Cerebellar nuclear complex (tissue), 1 donor: ENCODE measurements at regions not wholly inside any gene's neighbourhood (a gene's known extent, or its start where the extent isn't known, plus 50 kb on each side); places are given as distances from the start of the nearest gene placed in this dataset.
"Not testable (repeated sequence)": the region's sequence is repeated elsewhere in the genome, so short reads cannot be mapped to it uniquely, and the experiment has no call there.

Experiments
- DNase-seq, 2 experiments: peaks; one replicate each; lab custom pipeline; 2025; lab: John Stamatoyannopoulos, UW

DNA sequence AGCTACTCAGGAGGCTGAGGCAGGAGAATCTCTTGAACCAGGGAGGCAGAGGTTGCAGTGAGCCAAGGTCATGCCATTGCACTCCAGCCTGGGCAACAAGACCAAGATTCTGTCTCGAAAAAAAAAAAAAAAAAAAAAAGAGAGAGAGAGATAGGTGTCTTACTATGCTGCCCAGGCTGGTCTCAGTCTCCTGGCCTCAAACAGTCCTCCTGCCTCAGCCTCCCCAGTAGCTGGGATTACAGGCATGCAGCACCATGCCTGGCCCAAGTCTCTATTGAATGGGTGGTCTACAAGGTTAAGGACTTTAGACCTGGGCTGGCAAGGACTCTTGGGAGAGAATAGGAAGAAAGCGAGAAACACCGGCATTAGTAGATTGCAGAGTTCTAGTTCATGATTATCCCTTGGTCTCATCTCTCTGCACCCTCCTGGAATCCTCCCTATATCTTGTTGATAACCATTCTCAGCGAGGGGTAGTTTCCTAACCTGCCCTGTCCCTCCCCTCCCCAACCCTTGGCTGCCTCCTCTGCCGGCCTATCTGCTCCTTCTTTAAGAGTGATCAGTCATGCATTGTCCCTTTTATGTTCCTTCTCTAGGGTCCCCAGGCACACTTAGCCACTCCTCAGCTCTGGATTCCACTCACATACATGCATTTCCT lies 128.1 kb upstream of the MAP1LC3B2 start:
- DNase-seq = no peak

DNA sequence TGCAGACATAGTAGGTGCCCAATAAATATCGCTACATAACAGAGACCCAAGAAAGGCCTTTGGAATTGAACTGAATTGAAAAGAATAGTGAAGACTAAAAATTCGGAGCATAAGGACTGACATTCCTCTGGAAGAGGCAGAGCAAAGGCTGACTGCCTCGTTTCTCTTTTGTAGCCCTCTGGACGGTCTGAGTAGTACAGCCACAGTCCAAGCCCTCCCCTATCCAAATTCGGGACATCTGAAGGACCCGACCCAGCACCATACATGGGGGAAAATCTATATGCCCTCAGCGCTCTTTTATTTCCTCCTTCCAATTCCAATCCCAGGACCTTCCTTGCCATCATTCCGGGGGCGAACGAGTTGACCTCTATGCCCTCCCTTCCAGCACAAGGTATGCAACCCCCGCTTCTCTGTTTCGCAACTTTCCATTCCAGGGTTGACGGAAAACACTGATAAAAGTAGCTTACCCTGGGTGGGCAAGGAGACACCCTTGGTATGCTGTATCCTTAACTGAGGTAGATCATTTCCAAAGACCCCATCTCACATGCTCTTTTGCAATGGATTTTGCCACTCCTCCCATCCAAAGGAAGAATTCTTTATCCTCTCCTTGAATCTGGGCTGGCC lies 127.4 kb upstream of the MAP1LC3B2 start:
- DNase-seq = no peak

DNA sequence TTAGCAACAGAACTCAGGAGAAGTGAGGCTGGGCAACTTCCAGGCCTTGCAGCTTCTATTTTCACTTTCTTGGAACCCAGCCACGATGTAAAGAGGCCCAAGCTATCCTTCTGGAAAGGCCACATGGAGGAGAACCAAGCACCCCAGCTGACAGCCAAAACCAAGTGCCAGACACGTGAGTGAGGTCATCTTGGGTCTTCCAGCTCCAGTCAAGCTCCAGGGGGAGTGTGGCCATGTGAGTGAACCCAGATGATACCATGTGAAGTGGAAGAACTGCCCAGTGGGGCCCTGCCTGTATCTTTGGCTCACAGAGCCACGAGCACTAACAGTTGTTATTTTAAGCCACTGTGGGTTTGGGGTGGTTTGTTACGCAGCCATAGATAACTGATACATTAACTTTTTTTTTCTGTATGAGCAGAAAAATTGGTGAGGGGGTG lies 126.8 kb upstream of the MAP1LC3B2 start:
- no peak for DNase-seq

DNA sequence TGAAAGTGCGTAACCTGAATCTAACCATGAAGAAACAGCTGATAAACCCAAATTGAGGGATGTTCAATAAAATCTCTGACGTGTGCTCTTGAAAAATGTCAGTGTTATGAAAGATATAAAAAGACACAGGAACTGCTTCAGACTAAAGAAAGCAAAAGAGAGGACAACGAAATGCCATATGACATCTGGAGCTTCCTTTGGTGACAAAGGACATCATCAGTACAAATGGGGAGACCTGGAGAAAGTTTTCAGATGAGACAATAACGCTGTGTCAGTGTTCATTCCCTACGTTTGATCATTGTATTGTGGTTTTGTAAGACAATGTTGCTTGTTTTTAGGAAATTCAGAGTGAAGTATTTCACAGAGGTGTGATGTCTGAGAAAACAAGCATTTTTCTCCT lies 125.9 kb upstream of the MAP1LC3B2 start:
- DNase-seq = no peak

DNA sequence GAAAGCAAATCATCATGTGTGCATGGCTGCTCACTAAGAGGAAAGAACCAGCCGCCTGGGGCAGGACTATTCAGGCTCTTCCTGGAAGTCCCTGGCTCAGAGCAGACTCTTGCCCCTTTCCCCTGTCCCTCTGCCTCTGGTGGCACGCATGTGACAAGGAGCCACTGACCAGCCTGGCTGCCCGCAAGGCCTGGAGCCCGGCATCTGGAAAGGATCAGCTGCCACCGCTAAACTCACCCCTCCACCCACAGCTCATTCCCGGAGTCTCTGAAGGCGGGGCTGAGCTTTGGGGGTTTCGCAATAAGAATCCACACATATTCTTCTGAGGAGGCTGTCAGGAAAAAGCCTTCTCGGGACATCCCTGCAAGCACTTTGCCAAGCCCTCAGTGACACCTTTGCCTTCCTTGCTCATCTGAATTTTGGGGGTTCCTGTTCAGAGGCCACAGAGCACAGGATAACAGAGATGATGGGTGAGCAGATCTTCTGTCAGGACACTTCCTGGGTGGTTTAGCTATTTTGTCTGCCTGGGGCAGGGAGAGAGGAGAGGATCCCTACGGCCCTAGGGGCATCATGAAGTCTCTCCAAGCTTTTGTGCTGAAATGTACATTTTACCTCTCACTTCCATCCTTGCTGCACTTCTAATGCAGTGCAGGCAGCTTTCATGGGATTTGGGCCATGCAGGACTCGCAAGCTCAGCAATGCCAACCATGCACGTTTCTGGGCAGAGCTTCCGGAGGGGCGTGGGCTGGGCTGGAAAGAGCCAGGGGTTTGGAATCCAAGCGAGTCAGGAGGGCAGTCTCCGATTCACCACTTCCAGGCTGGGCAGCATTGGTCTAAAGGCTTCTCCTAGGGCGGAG lies 124.8 kb upstream of the MAP1LC3B2 start:
- DNase-seq = no peak

DNA sequence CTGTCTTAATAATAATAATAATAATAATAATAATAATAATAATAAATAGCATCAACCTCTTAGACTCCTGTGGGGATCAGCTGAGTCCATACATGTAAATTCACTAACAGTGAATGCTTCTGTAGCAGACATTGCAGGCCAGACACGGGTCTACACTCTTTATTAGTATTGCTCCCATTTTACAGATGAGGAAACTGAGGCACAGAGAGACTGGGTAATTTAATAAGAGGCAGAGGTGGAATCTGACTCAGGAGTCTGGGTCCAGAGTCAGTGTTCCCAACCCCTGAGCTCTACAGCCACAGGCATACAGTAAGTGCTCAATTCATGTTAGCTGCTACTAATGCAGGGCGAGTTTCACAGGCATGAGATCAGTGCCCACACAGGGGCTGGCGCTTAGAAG lies 123.2 kb upstream of the MAP1LC3B2 start:
- DNase-seq = no peak

DNA sequence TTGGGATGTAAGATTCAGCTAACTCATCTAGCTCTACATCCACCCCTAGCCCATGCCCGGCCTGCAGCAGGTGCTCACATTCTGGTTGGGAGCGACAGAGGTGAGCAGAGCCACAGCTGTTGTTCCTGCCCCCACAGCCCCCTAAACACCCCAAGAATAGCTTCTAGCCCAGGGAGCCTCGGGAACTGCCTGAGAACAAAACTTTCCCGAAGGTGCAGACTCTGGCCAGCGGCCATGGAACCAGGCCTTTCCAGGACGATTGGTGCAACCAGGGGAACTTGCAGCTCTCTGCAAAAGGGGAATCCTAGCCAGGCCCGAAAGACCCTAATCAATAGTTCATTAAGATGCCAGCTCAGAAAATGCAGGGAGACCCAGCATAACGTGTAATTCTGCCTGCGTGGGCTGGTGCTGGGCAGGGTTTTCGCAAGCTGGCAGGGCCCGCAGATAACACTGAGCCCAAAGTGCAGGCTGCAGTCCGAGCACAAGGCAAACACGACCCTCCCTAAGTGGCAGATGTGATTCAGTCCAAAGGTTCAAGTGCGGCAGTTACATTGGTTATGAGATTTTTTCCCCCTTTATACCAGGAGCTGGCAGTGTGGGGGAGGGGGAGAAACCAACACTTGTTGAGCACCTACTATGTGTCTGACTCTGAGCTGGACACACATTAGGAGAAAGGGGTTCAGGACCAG lies 122.5 kb upstream of the MAP1LC3B2 start:
- DNase-seq = no peak

DNA sequence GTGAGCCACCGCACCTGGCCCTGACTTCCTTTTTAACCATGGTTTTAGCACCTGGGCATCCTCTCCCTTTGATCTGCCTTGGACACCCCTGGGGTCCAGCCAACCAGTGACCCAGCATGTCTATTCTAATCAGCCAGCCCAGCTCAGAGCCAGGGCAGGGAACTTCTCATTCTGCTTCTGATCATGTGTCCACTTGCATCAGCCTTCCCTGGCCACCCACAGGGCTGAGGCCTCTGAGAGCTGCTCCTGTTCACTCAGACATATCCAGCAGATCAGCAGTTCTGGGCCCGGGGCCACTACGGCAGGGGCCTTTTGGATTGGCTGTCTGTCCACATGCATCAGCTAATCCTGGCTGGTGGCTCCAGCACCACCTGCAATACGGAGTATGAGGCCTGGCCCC lies 117.9 kb upstream of the MAP1LC3B2 start:
- DNase-seq = no peak

DNA sequence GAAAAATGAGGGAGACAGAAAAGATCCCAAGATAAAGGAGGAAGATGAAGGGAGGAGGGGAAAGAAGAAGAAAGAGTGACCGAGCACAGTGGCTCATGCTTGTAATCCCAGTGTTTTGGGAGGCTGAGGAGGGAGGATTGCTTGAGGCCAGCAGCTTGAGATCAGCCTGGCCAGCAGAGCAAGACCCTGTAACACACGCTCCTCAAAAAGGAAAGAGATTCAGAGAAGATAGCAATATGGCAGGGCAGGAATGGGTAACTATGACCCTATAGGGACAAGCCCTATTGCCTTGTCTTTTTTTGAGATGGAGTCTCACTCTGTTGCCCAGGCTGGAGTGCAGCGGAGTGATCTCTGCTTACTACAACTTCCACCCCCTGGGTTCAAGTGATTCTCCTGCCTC lies 116.9 kb upstream of the MAP1LC3B2 start:
- DNase-seq = no peak

DNA sequence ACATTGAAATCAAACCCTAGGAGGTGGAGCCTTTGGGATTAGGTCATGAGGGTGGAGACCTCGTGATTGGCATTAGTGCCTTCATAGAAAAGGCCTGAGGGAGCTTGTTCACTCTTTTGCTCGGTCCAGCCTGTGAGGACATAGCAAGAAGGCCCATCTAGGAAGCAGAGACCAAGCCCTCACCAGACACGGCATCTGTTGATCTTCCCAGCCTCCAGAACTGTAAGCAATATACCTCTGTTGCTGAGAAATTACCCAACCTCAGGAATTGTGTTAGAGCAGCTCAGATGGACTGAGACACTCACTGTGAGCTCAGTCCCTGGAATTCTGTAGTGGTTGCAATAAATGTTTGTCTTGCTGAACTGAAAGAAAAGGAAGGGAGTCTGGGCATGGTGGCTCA lies 116.2 kb upstream of the MAP1LC3B2 start:
- no peak for DNase-seq

DNA sequence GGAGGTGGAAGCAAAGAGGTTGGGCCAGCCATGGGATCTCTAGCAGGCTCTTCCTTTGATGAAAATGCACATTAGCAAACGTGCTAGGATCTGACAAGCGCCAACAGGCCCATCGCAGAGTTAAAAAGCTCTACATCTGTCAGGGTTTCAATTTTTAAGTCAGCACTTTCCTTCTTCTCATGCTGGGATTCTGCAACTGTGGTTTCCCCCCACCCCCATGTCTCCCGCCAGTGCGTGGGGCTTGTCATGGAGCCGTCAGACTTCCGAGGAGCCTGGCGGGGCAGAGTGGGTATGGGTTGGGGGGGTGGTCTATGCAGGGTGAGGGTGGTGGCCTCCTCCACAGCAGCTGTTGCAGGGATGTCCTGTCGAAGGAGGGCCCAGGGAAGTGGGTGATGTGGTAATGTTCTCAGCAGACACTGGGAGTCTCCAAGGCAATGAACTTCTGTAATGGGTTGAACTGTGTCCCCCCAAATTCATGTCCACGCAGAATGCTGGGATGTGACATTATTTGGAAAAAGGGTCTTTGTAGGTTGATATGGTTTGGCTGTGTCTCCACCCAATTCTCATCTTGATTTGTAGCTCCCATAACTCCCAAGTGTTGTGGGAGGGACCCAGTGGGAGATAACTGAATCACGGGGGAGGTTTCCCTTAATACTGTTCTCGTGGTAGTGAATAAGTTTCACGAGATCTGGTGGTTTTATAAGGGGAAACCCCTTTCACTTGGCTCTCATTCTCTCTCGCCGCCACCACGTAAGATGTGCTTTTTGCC lies 115.2 kb upstream of the MAP1LC3B2 start:
- DNase-seq = no peak

DNA sequence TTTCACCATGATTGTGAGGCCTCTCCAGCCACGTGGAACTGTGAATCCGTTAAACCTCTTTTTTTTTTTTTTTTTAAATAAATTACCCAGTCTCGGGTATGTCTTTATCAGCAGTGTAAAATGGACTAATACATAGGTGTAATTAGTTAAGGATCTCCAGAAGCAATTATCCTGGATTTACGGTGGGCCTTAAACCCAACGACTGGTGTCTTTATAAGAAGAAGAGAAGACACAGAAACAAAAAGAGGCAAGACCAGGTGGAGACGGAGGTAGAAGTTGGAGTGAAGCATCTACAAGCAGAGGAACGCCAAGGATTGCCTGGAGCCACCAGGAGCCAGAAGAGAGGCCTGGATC lies 114.6 kb upstream of the MAP1LC3B2 start:
- DNase-seq = no peak

DNA sequence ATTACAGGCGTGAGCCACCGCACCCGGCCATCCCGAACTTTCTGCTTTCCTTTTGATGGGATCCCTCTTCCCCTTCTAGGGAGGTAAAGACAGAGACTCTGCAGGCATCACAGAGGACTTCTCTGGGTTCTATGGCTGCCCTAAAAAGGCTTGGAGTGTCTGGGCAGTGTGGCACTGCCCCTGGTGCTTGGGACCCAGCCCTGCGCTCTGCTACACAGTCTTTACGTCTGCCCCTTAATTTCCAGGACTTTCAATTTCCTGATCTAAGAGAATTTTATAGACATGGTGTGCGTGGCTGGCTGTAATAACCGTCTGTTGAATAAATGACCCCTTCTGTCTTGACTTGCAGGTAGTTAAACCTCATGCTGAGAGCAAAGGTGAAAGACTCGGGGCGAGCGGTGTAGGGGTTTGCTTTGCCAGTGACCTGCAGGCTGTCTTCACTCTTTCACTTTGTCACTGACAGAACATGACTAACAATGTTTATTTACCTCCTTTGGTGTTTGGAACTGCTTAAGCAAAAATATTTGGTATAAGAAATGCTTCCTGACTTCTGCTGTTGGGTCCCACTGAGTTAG lies 110.9 kb upstream of the MAP1LC3B2 start:
- DNase-seq = no peak

DNA sequence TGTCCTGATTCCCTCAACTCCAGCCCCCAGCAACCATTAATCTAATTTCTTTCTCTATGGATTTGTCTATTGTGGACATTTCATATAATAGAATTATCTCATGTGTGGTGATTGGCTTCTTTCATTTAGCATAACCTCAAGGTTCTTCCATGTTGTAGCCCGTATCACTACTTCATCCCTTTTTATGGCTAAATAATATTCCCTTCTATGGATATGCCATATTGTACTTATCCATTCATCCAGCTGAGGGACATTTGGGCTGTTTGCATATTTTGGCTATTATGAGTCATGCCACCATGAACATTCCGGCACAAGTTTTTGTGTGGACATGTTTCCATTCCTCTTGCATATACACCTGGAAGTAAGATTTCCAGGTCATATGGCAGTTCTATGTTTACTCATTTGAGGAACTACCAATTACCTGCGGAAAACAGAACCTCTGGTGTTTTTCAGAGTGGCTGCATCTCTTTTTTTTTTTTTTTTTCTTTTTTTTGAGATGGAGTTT lies 108.7 kb upstream of the MAP1LC3B2 start:
- DNase-seq = no peak

DNA sequence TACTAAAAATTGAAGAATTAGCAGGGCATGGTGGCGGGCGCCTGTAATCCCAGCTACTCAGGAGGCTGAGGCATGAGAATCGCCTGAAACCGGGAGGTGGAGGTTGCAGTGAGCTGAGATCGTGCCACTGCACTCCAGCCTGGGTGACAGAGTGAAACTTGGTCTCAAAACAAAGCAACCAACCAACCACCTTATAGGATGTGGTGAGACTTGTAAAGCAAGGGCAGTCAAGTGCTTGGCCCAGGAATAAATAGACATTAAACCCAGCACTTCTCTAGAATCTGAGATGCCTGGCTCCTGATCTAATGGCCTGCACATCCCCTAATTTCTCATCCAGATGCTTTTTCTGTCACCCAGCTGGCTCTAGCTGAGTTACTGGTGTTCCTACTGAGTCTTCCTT lies 106.2 kb upstream of the MAP1LC3B2 start:
- not testable (repeated sequence) for DNase-seq

DNA sequence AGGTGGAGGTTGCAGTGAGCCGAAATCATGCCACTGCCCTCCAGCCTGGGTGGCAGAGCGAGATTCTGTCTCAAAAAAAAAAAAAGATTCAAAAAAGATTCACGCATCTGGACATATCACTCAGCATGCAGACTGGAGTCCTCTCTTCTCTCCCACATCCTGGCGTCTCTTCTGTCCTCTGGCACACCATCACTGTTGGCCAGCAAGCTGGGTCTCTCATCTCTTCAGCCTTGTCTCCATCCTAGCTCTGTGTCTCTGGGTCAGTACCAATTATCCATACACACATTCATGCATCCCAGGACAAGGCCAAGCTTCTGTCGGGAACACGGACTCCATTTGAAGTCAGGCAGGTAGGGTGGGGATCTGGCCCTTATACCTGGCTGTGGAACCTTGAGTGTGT lies 105.5 kb upstream of the MAP1LC3B2 start:
- DNase-seq = no peak

DNA sequence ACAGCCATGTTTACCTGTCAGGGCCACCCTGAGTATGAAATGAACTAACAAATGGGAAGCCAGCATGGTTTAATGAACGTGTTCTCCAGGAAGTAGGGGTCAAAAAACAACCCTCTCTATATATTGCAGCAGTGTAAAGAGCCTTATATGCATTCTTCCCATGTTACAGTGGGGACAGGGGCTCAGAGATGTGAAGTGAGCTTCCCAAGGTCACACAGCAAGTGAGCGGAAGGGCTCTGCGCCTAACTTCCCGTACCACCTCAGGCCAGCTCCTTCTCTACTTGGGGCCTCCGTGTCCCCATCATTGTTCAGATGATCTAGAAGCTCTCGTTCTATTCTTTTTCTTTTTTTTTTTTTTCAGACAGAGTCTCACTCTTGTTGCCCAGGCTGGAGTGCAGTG lies 105.1 kb upstream of the MAP1LC3B2 start:
- no peak for DNase-seq

DNA sequence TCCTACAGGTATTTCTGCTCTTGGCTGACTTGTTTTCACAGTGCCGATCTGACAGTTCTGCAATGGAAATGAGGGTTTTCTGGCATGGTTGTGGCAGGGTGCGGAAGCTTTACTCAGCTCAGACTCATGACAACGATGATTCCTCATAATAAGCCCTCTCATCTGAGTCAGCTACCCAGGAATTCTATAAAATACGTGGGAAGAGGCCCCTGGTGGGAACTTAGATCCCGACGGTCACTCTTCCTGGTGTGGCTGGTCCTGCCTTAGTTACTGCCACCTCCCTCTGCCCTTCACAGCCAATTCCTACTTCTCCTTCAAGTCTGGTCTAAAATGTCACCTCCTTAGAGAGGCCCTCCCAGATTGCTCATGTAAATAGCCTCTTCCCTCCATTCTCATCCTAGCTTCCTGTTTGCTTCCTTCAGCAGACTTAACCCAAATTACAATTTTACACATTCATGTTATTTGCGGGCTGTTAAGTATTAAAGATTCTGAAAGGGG lies 104.2 kb upstream of the MAP1LC3B2 start:
- DNase-seq = no peak

DNA sequence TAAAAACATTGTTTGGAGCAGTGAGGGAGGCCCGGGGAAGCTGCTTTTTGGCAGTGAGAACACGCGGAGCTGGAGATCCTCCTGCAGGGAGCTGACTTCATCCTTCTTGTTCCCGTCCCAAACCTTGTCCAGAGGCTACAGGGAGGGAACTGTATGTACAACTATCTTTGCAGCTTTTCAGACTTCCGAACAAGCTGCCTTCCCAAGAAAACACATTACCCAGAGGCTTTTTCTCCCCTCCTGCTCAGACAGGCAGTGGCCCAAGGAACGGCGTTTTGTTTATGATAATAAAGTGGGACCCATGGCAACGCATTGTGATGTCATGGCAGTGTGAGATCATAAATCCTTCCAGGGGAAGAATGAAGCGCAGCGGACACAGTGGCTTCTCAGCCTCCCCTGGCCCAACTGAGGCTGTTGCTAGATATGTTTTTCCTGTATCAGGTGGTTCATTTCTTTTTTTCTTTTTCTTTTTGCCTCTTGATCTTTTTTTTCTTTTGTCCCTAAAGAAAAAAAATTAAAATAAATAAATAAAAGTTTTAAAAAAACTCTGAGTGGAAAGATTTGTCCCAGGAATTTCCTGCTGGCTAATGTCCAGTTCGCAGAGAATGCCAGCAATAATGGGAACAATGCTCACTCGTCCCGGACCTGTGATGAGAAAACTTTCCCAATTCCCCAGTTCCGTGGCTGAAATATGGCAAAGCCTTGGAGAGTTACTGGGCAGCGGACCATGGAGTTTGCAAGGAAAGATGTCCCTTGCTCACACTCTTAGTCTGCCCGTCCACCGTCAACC lies 103.4 kb upstream of the MAP1LC3B2 start:
- no peak for DNase-seq
